Osteoblast (primary cell): ENCODE measurements at regions not wholly inside any gene's neighbourhood (a gene's known extent, or its start where the extent isn't known, plus 50 kb on each side); places are given as distances from the start of the nearest gene placed in this dataset.
"Not testable (repeated sequence)": the region's sequence is repeated elsewhere in the genome, so short reads cannot be mapped to it uniquely, and the experiment has no call there.

Source experiments
- DNase-seq: peaks from one replicate; pipeline ENCODE4 v3.0.0; 2011; ENCODE audit warnings: low spot score, mixed read lengths; ENCODE audit not compliant: insufficient read length; ENCODE audit errors: missing footprints
- H2AFZ ChIP-seq: 2 replicates; pipeline ENCODE4 v1.6.0; 2011; ENCODE audit warnings: mild to moderate bottlenecking, low read length
- H3K27ac ChIP-seq: 2 replicates; pipeline ENCODE4 v1.5.1; 2011; ENCODE audit warnings: mild to moderate bottlenecking, low read depth, low read length, moderate library complexity
- H3K27me3 ChIP-seq: 2 replicates; pipeline ENCODE4 v1.6.0; 2012; ENCODE audit warnings: mild to moderate bottlenecking, control low read depth, inconsistent platforms, low read length, moderate library complexity; ENCODE audit not compliant: insufficient read depth
- H3K36me3 ChIP-seq: 2 replicates; pipeline ENCODE4 v1.5.1; 2011; ENCODE audit warnings: mild to moderate bottlenecking, low read length, control low read depth, moderate library complexity; ENCODE audit not compliant: insufficient read depth
- H3K4me1 ChIP-seq: 2 replicates; pipeline ENCODE4 v1.5.1; 2011; ENCODE audit warnings: mild to moderate bottlenecking, low read length, control low read depth, moderate library complexity; ENCODE audit not compliant: insufficient read depth
- H3K4me2 ChIP-seq: 2 replicates; pipeline ENCODE4 v1.6.0; 2011; ENCODE audit warnings: mild to moderate bottlenecking, low read length; ENCODE audit not compliant: insufficient read depth
- H3K4me3 ChIP-seq: fragments of 200-600 bp; sonication (generic); 3 replicates; pipeline ENCODE4 v1.5.1; 2012; ENCODE audit warnings: mild to moderate bottlenecking, low read length, inconsistent platforms; ENCODE audit not compliant: insufficient read depth
- H3K79me2 ChIP-seq: 2 replicates; pipeline ENCODE4 v1.6.0; 2012; ENCODE audit warnings: mild to moderate bottlenecking, low read length, control low read depth, inconsistent platforms; ENCODE audit not compliant: insufficient read depth
- H3K9me3 ChIP-seq: 2 replicates; pipeline ENCODE4 v1.5.1; 2011; ENCODE audit warnings: low read depth, low read length, control low read depth
- H4K20me1 ChIP-seq: 2 replicates; pipeline ENCODE4 v1.6.0; 2012; ENCODE audit warnings: mild to moderate bottlenecking, low read length, control low read depth; ENCODE audit not compliant: insufficient read depth
- CTCF ChIP-seq: IDR thresholded peaks from 2 replicates; pipeline ENCODE4 v1.5.1; 2011; ENCODE audit warnings: mild to moderate bottlenecking, low read depth, low read length, moderate library complexity; ENCODE audit errors: extremely low read depth

- Histone ChIP-seq H4K20me1 (no peaks in the 10 kb centered on the region), H3K4me3 (no peak overlapping the region), H3K36me3 (no peaks in the 10 kb centered on the region), H3K27ac (no peak overlapping the region), H3K4me1 (no peaks in the 10 kb centered on the region), H3K9me3 (no peaks in the 10 kb centered on the region), H3K4me2 (no peak overlapping the region), H3K79me2 (no peaks in the 10 kb centered on the region), H3K27me3 (no peaks in the 10 kb centered on the region), H2AFZ (no peak overlapping the region)
- no peak for DNase-seq
- no peak for TF ChIP-seq CTCF
Observed at GRCh38 chr9:106174346-106174745, 480.0 kb downstream of the TMEM38B start.

- H3K79me2 ChIP-seq: no peaks in the 10 kb centered on the region
- H3K27me3 ChIP-seq: no peaks in the 10 kb centered on the region
- H3K4me1 ChIP-seq: no peaks in the 10 kb centered on the region
- H3K4me3 ChIP-seq: no peak overlapping the region
- H4K20me1 ChIP-seq: no peaks in the 10 kb centered on the region
- TF ChIP-seq CTCF: no peak
- DNase-seq: no peak
- H2AFZ ChIP-seq: no peak overlapping the region
- H3K27ac ChIP-seq: no peak overlapping the region
- no peaks in the 10 kb centered on the region for H3K36me3 ChIP-seq
- H3K4me2 ChIP-seq: no peak overlapping the region
- H3K9me3 ChIP-seq: no peaks in the 10 kb centered on the region
Observed at GRCh38 chr9:106177216-106177615, 482.9 kb downstream of the TMEM38B start.

- H3K79me2 ChIP-seq: no peaks in the 10 kb centered on the region
- H3K9me3 ChIP-seq: no peaks in the 10 kb centered on the region
- H3K4me3 ChIP-seq: no peak overlapping the region
- H3K4me1 ChIP-seq: no peaks in the 10 kb centered on the region
- no peak for TF ChIP-seq CTCF
- no peaks in the 10 kb centered on the region for H3K36me3 ChIP-seq
- no peak overlapping the region for H2AFZ ChIP-seq
- no peak overlapping the region for H3K27ac ChIP-seq
- no peak for DNase-seq
- H3K4me2 ChIP-seq: no peak overlapping the region
- no peaks in the 10 kb centered on the region for H3K27me3 ChIP-seq
- H4K20me1 ChIP-seq: no peaks in the 10 kb centered on the region
Observed at GRCh38 chr9:106179191-106179590, 484.9 kb downstream of the TMEM38B start.

DNA sequence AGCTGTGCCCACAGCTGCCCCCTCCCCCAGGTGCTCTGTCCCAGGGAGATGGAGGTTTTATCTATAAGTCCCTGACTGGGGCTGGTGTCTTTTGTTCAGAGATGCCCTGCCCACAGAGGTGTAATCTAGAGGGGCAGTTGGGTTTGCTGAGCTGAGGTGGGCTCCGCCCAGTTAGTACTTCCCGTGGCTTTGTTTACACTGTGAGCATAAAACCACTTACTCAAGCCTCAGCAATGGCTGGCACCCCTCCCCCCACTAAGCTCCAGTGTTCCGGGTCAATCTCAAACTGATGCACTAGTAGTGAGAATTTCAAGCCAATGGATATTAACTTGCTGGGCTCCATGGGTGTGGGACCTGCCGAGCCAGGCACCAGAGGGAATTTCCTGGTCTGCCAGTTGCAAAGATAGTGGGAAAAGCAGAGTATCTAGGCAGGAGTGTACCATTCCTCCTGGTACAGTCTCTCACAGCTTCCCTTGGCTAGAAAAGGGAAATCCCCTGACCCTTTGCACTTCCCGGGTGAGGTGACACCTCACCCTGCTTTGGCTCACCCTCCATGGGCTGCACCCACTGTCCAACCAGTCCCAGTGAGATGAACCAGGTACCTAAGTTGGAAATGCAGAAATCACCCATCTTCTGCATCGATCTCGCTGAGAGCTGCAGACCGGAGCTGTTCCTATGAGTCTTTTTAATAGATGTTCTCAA, 509.6 kb downstream of the TMEM38B start:
- H3K4me3 ChIP-seq, H3K27ac ChIP-seq, H3K27me3 ChIP-seq, H3K36me3 ChIP-seq, H3K79me2 ChIP-seq, H2AFZ ChIP-seq, DNase-seq, H3K4me1 ChIP-seq, H3K4me2 ChIP-seq, H3K9me3 ChIP-seq, H4K20me1 ChIP-seq: not testable (repeated sequence)
